ENCODE measurements at regions not wholly inside any gene's neighbourhood (a gene's known extent, or its start where the extent isn't known, plus 50 kb on each side); places are given as distances from the start of the nearest gene placed in this dataset.

GRCh38 chr14:87643005-87643404, 350.0 kb downstream of the GALC start:
- TF ChIP-seq CTCF (conservative IDR thresholded peaks at IDR 0.05) = no peak
- no peak for TF ChIP-seq ZFX (IDR thresholded peaks at IDR 0.05)

Measured in C4-2B (cell line).